GM21381 (cell line): ENCODE measurements at regions not wholly inside any gene's neighbourhood (a gene's known extent, or its start where the extent isn't known, plus 50 kb on each side); places are given as distances from the start of the nearest gene placed in this dataset.

Experiments used
- ATAC-seq: cut with Tn5 transposase; IDR thresholded peaks from one replicate; pipeline ENCODE4 v1.9.1; 2021; ENCODE audit warnings: mild to moderate bottlenecking, moderate library complexity; ENCODE audit not compliant: unreplicated experiment

GRCh38 chr16:80427795-80428194 is 113.0 kb upstream of the DYNLRB2 start:
- ATAC-seq: no peak

DNA sequence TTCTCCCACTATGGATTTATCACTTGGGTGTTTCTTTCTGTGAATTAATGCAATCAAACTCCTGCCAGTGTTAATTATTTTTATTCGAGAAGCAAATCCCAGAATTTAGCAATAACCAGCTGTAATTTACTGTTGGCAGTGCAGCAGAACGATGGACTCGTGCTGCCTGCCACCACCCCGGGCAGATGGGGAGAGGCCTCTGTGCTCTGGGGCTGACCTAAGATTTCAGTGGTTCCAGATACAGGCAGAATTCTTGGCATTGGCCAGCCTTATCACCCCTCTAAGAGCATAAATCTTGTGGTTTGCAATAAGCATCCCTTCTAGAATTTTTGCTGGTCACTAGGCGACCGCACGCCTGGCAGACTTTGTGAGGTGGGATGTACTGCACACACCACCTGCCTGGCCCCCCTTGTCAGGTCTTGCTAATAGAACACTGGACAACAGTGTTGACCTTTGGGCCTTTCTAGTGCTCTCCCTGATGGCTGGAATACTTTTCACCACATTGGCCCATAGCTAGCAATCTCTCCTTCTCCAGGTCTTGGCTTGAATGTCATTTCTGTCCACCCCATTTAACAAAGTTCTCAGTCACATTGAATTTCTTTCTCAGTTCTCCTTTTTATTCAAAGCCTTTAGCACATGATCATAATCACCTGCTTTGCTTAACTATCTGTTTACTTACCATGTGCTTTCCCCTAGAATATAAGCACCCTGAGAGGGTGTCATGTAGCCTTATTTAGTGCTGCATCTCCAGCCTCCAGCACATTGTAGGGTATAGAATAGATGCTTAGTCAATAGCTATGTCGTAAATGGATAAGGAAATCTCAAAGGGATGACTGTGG is 122.1 kb upstream of the DYNLRB2 start:
- ATAC-seq: no peak

DNA sequence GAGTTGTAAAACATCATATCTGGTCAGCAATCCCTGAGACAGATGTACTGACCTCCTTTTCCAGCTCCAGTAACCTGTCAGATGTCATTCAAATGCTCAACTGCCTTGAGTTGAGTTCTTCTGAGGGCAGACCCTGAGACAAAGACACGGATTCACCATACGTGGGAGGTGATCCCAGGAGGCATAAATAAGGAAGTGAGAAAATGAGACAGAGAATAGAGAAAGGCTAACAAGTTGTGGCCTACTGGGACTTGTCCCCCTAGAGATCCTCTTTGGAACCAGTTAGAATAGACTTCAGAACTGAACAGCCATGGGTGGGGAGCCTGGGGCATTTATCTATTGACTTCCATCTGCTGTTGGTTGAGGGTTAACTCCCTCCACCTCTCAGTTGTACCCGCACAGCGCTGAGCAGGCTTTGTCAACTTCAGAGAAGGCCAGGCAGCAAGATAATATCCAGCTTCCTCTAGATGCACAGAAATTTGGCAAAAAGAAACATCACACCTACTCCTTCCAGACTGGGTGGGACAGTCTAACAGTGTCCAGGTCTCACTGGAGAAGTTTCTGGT is 123.0 kb upstream of the DYNLRB2 start:
- no peak for ATAC-seq

DNA sequence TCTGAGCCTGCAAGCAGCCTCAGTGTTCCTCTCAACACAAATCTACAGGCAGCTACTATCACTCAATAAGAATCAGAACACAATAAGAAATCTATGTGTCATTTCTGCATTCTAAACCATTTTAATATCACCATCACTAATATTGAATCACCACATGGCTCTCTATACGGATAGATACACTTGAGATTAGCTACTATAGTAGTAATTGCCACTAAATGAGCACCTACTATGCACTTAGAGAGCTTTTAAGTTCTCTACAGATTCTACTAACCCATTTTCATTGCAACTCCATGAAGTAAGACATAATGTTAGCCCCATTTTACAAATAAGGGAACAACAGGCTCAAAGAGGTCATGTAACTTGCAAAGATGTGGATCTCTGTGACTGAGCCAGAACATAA is 132.8 kb upstream of the DYNLRB2 start:
- ATAC-seq: no peak

DNA sequence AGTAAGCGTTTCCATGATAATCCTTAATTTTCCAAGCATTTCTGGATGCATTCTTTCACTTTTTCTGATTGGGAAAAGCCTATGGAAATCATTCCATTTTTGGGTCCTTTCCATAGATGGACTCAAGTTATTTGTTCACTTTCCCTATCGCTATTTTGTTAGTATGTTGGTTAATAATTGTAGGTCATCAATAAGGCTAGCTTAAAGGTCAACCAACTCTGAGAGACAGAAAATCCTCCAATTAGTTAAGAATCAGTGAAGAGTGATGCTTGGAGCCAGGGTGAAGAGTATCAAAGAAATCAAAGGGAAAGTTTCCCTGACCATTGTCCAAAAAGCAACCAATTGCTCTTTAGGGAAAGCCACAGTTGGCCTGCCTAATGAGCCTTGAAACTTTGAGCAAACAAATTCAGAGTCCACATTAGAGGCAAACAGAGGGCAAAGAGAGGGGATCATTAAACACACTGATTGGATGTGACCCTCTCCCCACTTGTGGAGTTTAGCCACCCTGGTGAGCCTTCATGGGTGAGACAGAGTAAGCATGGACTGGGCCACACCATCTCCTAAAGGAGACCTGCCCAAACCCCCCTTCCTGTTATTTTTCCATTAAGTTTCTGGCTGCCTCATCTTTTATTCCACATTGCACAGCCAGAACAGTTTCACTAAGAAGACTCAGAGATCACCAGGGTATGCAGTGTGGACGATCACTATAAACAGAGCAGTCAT is 133.4 kb upstream of the DYNLRB2 start:
- ATAC-seq: no peak

DNA sequence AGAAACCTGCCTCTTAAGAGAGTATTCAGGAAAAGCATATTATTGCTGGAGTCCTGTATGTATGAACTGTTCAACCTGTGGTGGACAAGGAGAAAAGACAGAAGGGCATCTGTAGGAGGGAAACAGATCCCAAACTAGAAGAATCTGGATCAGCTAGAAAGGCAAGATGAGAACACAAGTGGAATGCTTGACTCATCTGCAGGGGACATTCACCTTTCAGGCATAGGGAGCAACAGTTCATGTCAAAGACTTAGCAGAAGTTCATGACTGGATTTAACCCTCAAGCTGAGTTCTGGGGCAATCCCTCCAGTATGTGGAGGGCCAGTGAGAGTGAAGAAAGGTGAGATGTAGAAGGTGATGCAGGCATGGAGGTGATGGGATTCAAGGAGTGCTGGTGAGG is 135.9 kb upstream of the DYNLRB2 start:
- ATAC-seq: no peak

GRCh38 chr16:80403894-80404293 is 136.9 kb upstream of the DYNLRB2 start:
- no peak for ATAC-seq

GRCh38 chr16:80390871-80391489 is 149.8 kb upstream of the DYNLRB2 start:
- no peak for ATAC-seq

GRCh38 chr16:80390046-80390445 is 150.7 kb upstream of the DYNLRB2 start:
- no peak for ATAC-seq

GRCh38 chr16:80389338-80389737 is 151.5 kb upstream of the DYNLRB2 start:
- ATAC-seq: no peak

- no peak for ATAC-seq
These were observed 153.4 kb upstream of the DYNLRB2 start for GRCh38 chr16:80387318-80387921.

GRCh38 chr16:80384862-80385261 is 155.9 kb upstream of the DYNLRB2 start:
- ATAC-seq: no peak

DNA sequence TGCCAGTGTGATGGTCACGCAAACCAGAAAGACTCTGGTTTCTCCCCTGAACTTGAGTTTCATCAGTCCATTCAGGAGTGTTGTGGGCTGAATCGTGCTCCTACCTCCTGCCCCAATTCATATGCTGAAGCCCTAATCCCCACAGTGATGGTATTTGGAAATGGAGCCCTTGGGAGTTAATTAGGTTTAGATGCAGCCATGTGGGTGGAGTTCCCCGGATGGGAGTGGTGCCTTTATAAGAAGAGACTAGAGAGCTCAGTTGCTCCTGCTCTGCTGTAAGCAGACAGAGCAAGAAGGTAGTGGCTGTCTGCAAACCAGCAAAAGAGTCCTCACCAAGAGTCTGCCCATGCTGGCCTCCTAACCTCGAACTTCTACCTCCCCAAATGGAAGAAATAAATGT is 160.3 kb upstream of the DYNLRB2 start:
- no peak for ATAC-seq

DNA sequence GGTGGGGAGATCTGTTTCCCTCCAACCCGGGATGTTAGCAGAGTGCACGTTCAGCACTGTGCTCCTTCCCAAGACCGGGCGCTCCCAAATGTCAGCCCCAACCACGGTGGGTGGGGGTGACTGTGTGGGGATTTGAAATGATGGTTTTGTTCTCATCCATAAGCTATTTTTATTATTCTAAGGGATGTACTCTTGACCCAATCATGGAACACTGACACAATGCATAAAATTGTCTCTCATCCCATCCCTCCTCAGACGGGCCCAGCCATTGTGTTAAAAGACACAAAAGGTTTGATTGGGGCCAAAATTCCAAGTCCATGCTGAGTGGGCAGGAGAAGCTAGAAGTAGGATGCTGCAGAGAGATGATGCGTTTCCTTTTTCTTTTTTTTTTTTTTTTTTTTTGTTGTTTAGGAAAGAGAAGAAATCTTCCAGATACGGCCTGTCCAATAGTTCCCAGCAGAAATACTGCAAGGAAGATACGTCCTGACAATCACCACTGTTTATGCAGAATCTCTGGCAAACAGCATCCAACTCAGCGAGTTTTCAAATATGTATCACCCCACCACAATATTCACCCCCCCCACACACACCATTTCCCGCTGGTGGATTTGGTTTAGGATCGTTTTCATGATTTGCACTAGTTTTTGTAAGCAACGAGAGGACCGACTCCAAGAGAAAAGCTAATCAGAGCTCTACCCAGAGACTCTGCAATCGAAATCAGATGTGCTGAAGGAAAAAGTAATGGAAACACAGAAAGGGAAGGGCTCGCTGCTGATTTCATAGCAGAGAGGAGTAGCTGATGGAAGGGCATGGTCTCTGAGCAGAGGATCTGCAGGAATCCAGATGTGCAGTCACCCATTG is 163.5 kb upstream of the DYNLRB2 start:
- no peak for ATAC-seq

GRCh38 chr16:80375973-80376372 is 164.8 kb upstream of the DYNLRB2 start:
- no peak for ATAC-seq

GRCh38 chr16:80375513-80375912 is 165.3 kb upstream of the DYNLRB2 start:
- ATAC-seq: no peak

DNA sequence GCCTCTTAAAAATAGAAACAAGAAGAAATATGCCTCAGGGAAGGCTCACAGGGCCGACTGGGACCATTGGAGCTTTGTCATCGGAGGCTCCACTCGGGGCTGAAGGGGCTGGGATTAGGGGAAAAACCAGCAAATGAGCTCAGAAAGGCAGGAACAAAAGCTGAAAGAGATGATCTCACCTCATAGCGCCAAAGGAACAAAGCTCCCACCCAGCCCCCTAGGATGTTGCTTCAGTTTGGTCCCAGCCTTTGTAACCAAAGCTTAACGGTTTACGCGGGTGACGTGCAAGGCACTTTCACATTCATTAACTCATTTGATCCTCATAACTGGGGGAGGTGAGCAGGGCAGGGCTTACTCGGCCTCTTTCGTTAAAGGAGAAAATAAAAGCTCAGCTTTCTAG is 168.5 kb upstream of the DYNLRB2 start:
- no peak for ATAC-seq

DNA sequence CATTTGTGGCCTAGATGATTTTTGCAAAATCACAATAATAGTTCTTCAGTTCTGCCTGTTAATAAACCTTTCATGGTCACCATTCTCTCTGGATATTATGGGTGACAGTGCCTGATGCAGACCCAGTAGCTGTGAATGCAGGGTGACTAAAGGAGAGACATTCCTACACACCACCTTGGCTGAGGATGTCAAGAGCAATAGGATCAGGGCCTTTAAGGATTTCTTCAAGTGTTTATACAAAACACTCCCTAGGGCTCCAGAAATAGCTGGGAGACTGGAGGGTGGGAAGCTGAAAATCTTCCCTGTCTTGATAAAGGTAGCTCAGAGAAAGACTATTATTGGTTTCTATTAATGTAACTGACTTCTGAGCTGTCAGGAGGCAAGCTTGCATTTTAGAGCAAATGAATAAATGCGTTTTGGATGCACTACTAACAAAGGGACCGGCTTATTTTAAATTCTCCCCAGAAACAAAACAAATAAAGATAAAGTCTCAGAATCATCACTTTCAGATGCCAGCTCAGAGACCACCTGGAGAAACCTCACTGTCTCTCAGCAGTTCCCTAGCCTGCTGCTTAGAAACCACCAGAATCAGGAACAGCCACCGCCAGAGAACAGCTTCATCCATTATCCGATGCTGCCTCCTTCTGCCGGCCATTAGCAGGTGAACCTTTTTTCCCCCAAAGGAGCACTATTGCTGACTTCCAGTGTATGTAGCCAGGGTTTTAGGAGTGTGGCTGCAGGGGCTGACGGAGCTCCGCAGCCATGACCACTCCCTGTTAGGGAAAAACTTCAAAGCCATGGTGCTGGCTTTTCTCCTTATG is 171.4 kb upstream of the DYNLRB2 start:
- ATAC-seq: no peak

DNA sequence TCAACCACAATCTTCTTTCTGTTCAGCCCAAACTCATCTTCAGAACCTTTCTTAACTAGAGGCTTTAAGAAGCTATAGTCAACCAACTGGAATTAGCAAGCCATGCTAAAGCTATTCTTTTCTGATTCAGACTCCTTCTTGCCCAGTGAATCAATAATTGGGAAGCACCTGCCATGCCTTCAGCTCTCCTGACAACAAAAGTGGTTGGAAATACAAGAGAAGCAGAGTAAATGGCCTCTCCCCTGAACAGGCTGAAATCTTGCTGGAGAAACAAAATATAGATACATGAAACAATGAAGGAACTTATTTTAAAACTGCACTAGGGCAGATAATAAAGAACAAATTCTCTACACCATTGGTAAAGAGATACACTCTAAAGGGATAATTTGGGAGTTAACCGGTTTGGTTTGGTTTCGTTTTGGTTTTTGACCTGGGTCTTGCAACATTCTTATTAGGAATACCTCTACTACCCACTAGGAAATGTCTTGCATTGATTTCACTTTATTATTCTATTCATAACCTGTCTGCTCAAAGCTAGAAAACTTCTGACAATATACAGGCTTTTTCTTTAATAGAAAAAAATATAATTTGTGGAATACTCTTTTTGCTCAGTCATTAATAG is 173.6 kb upstream of the DYNLRB2 start:
- no peak for ATAC-seq
